ELF-1 (cell line): ENCODE measurements at regions not wholly inside any gene's neighbourhood (a gene's known extent, or its start where the extent isn't known, plus 50 kb on each side); places are given as distances from the start of the nearest gene placed in this dataset.

Experiments used
- DNase-seq: peaks from one replicate; pipeline ENCODE4 v3.0.0-alpha.2; 2016; ENCODE audit warnings: low read depth, low spot score

DNA sequence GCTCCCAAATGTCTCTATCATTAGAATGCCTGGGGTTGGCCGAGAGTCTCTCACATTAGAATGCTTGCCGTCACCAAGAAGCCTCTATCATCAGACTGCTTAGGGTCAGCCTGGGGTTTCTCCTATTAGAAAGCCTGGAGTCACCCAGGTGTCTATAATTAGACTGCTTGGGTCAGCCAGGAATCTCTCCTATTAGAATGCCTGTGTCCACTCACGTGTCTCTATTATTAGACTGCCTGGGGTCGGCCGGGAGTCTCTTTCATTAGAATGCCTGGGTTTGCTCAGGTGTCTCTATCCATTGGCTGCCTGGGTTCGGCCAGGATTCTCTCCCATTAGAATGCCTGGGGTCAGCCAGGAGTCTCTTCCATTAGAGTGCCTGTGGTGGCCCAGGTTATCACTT lies 1453.1 kb downstream of the UQCRFS1 start:
- DNase-seq, result no peak

DNA sequence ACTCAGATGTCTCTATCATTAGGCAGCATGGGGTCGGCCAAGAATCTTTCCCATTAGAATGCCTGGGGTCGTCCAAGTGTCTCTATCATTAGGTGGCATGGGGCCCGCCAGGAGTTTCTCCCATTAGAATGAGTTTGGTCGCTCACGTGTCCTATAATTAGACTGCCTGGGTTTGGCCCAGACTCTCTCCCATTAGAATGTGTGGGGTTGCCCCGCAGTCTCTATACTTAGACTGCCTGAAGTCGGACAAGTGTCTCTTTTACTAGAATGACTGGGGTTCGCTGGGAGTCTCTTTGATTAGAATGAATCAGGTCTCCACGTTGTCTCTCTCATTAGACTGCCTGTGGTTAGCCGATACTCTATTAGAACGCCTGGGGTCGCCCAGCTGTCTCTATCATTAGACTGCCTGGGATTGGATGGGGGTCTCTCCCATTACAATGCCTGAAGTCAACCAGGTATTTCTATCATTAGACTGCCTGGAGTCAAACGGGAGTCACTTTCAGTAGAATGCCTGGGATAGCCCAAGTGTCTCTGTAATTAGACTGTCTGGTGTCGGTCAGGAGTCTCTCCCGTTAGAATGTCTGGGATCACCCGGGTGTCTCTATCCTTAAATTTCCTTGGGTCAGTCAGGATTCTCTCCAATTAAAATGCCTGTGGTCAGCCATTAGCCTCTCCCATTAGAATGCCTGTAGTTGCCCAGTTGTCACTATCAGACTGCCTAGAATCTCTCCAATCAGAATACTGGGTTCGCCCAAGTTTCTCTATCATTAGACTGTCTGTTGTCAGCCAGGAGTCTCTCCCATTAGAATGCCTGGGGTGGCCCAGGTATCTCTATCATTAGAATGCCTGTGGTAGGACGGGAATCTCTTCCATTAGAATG lies 1454.1 kb downstream of the UQCRFS1 start:
- no peak for DNase-seq

DNA sequence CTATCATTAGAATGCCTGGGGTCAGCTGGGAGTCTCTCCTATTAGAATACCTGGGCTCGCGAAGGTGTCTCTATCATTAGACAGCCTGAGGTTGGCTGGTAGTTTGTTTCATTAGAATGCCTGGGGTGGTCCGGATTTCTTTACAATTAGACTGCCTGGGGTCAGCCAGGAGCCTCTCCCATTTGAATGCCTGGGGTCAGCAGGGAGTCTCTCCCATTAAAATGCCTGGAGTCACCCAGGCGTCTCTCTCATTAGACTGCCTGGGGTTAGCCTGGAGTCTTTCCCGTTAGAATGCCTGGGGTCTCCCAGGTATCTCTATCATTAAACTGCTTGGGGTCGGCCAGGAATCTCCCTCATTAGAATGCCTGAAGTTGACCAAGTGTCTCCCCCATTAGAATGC lies 1458.3 kb downstream of the UQCRFS1 start:
- DNase-seq, result peak; percentile 10

DNA sequence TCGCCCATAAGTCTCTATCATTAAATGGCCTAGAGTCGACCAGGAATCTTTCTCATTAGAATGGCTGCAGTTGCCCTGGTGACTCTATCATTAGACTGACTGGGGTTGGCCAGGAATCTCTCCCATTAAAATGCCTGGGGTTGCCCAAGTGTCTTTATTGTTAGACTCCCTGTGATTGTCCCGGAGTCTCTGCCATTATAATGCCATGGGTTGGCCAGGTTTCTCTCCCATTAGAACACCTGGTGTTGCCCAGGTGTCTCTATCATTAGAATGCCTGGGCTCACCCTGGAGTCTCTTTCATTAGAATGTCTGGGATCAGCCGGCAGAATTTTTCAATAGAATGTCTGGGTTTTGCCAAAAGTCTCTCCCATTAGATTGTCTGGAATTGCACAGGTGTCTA lies 1459.3 kb downstream of the UQCRFS1 start:
- no peak for DNase-seq

DNA sequence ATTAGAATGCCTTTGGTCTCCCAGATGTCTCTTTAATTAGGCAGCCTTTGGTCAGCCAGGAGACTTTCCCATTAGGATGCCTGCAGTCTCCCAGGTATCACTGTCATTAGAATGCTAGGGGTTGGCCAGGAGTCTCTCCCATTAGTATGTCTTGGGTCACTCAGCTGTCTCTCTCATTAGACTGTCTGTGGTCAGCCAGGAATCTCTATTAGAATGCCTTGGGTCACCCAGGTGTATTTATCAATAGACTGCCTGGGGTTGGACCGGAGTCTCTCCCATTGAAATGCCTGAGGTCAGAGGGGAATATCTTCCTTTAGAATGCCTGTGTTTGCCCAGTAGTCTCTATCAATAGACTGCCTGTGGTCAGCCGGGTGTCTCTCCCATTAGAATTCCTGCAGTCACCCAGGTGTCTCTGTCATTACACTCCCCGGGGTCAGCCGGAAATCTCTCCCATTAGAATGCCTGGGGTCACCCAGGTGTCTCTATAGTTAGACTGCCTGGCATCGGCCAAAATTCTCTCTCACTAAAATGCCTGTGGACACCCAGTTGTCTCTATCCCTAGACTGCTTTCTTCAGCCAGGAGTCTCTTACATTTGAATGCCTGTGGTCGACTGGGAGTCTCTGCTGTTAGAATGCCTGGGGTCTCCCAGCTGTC lies 1460.3 kb downstream of the UQCRFS1 start:
- no peak for DNase-seq

- no peak for DNase-seq
Observed at GRCh38 chr19:27751044-27751391, 1461.9 kb downstream of the UQCRFS1 start.

DNA sequence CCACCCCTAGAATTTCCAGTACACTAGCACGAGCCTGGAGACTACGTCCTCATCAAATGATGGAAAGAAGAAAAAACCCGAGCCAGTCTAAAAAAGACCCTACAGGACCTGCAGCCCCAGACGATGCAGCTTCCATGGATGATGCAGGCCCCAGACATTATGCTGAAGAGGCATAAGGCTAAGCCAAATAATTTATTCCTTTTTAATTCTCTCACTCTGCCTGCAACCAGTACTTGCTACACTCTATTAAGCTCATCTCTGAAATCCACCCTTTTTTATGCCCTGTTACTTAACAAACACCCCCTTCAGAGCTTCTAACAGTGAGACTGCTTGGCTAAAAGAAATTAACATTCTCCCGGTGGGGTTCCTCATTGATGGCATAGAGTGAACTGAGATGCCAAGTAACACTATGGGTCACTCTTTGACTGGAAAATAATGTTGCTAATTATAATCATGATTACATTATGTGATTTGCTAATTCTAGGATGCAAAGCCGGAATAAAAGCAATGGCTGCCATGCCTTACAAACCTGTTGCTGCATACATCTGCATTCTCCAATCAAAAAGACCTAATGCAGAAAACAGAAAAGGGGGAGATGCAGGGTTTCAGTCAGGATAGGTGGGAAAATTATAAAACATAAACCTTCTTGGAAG lies 1462.4 kb downstream of the UQCRFS1 start:
- no peak for DNase-seq

DNA sequence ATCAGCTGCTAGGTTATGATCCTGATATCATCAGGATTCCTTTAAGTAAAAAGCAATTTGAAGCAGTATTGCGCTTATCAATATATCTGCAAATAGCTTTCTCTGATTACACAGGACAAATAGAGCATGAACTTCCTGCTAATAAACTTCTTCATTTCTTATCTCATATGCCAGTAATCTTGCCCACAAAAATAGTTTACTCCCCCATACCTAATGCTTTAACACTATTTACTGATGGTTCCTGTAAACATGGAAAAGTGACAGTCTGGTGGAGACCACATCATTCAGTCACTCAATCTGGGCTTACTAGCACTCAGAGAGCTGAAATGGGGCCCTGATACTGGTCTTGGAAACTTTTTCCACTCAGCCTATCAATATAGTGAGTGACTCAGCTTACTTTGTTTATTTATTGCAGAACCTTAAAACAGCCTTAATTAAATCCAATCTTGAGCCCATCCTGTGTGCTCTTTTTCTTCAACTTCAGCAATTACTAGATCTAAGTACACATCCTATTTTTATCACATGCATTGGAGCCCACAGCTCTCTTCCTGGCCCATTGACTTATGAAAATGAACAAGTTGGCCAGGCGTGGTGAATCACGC lies 1464.3 kb downstream of the UQCRFS1 start:
- DNase-seq, result no peak

- DNase-seq, result peak; percentile 79
Observed at GRCh38 chr19:27746691-27747380, 1466.1 kb downstream of the UQCRFS1 start.

DNA sequence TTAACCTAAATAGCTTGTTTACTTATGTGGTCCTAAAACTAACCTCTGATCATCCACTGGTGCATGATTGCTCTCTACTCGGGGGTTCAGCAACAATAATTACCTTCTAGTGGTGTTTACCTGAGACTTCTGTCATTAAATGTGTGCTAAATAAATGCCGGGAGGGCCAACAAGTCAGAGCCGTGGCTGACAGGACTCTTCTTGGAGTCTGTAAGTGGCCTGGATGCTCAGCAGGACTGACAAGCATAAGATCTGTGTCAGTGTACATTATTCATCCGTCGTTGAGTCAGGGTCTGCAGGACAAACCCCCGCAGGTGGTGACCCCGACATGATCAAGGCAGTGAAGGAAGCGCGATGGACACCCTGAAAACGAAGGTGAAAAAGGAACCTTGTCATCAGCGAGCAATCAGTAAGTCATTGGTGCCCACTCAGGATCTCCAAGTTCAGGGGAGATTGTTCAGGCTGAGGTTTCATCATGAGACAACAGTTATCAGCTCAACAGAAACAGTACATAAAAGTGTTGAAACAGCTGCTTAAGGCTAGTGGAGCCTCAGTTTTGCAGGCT lies 1466.9 kb downstream of the UQCRFS1 start:
- DNase-seq, result no peak

DNA sequence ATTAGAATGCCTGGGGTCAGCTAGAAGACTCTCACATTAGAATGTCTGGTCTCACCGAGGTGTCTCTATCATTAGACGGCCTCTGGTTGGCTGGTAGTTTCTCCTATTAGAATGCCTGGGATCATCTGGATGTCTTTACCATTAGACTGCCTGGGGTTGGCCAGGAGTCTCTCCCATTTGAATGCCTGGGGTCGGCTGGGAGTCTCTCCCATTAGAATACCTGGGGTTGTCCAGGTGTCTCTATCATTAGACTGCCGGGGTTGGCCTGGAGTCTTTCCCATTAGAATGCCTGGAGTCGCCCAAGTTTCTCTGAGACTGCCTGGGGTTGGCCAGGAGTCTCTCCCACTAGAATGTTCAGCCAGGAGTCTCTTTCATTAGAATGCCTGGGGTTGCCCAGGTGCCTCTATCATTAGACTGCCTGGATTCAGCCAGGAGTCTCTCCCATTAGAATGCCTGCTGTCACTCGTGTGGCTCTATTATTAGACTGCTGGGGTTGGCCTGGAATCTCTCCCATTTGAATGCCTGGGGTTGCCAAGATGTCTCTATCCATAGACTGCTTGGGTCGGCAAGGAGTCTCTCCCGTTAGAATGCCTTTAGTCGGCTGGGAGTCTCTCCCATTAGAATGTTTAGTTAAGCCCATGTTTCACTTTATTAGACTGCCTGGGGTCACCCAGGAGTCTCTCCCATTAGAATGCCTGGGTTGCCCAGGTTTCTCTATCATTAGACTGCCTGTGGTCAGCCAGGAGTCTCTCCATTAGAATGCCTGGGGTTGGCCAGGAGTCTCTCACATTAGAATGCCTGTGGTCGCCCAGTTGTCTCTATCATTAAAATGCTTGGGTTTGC lies 1467.8 kb downstream of the UQCRFS1 start:
- no peak for DNase-seq

DNA sequence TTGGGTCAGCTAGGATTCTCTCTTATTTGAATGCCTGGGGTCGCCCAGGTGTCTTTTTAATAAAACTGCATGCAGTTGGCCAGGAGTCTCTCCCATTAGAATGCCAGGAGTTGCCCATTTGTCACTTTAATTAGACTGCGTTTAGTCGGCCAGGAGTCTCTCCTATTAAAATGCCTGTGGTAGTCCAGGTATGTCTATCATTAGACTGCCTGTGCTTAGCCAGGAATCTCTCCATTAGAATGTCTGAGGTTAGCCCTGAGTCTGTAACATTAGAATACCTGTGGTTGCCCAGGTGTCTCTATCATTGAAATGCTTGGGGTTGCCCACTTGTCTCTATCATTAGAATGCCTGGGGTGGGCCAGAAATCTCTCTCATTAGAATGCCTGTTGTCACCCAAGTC lies 1470.9 kb downstream of the UQCRFS1 start:
- DNase-seq, result no peak

- no peak for DNase-seq
Observed at GRCh38 chr19:27741236-27741635, 1471.7 kb downstream of the UQCRFS1 start.

- DNase-seq, result no peak
Observed at GRCh38 chr19:27740396-27740795, 1472.6 kb downstream of the UQCRFS1 start.

DNA sequence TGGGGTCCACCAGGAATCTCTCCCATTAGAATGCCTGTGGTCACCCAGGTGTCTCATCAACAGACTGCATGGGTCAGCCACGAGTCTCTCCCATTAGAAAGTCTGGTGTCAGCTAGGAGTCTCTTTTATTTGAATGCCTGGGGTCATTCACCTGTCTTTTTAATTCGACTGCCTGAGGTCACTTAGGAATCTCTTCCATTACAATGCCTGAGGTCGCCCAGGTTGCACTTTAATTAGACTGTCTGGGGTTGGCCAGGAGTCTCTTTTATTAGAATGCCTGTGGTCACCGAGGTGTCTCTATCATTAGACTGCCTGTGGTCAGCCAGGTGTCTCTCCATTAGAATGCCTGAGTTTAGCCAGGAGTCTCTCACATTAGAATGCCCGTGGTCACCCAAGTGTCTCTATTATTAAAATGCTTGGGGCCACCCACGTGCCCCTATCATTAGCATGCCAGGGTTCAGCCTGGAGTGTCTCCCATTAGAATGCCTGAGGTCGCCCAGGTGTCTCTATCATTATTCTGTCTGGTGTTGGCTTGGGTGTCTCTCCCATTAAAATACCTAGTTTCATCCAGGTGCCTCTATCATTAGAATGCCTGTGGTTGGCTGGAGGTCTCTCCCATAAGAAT lies 1474.3 kb downstream of the UQCRFS1 start:
- DNase-seq, result no peak

DNA sequence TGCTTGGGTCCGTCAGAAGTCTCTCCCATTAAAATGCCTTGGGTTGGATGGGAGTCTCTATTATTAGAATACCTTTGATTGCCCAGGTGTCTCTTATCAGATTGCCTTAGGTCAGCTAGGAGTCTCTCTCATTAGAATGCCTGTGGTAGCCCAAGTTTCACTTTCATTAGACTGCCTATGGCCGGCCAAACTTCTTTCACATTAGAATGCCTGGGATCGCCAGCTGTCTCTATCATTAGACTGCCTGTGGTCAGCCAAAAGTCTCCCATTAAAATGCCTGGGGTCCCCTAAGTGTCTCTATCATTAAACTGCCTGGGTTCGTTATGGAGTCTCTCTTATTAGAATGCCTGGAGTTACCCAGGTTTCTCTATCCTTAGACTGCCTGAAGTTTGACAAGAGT lies 1476.7 kb downstream of the UQCRFS1 start:
- no peak for DNase-seq

DNA sequence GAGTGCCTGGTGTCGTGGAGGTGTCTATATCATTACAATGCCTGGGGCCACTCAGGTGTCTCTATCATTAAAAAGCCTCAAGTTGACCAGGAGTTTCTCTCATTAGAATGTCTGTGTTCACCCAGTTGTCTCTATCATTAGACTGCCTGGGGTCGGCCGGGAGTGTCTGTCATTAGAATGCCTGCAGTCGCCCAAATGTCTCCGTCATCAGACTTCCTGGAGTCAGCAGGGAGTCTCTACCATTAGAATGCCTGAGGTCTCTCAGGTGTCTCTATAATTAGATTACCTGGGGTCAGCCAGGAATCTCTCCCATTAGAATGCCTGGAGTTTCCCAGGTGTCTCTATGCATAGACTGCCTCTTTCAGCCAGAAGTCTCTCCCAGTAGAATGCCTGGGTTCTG lies 1477.6 kb downstream of the UQCRFS1 start:
- DNase-seq, result no peak

GRCh38 chr19:27734496-27735220 lies 1478.3 kb downstream of the UQCRFS1 start:
- no peak for DNase-seq

GRCh38 chr19:27733551-27734266 lies 1479.2 kb downstream of the UQCRFS1 start:
- DNase-seq, result peak; percentile 26
